Kidney (tissue), 13 donors: ENCODE measurements at regions not wholly inside any gene's neighbourhood (a gene's known extent, or its start where the extent isn't known, plus 50 kb on each side); places are given as distances from the start of the nearest gene placed in this dataset.
"Not testable (repeated sequence)": the region's sequence is repeated elsewhere in the genome, so short reads cannot be mapped to it uniquely, and the experiment has no call there.

Experiments
- DNase-seq, 5 donors: peaks; one replicate each; pipeline ENCODE4 v3.0.0-alpha.2; 2013 to 2020
- FAIRE-seq: peaks from 2 replicates; lab custom pipeline; 2012; peaks lifted over from hg19 to GRCh38; lab: Jason Lieb, UNC
- H3K27ac ChIP-seq, 2 donors: one replicate each; pipeline ENCODE4 v1.7.0; 2013; ENCODE audit warnings: low read depth in 2 of 2, low read length in 2 of 2, inconsistent platforms in 1 of 2
- H3K27me3 ChIP-seq: one replicate; pipeline ENCODE4 v1.7.1; 2013; ENCODE audit warnings: low read length, inconsistent platforms; ENCODE audit not compliant: control insufficient read depth, insufficient read depth
- H3K36me3 ChIP-seq, 3 donors: one replicate each; pipeline versions ENCODE4 v1.7.0 to v1.7.1; 2013; ENCODE audit warnings: low read length in 3 of 3, control low read depth in 1 of 3, inconsistent platforms in 1 of 3; ENCODE audit not compliant: insufficient read depth in 3 of 3, control insufficient read depth in 2 of 3
- H3K4me1 ChIP-seq, 3 donors: one replicate each; pipeline versions ENCODE4 v1.7.0 to v1.7.1; 2013; ENCODE audit warnings: low read length in 3 of 3, inconsistent platforms in 1 of 3, low read depth in 1 of 3; ENCODE audit not compliant: control insufficient read depth in 2 of 3, insufficient read depth in 2 of 3
- H3K4me3 ChIP-seq, 3 donors: one replicate each; pipeline versions ENCODE4 v1.7.0 to v1.8.1; 2013; ENCODE audit warnings: low read length in 3 of 3, control low read depth in 1 of 3, inconsistent platforms in 1 of 3
- H3K9ac ChIP-seq, 3 donors: one replicate each; pipeline versions ENCODE4 v1.7.0 to v1.7.1; 2013; ENCODE audit warnings: low read length in 3 of 3, control low read depth in 1 of 3, inconsistent platforms in 1 of 3
- H3K9me3 ChIP-seq, 3 donors: one replicate each; pipeline versions ENCODE4 v1.7.0 to v1.7.1; 2013; ENCODE audit warnings: low read length in 3 of 3, control low read depth in 1 of 3, inconsistent platforms in 1 of 3; ENCODE audit not compliant: control insufficient read depth in 2 of 3, insufficient read depth in 1 of 3
- CTCF ChIP-seq: IDR thresholded peaks from 3 replicates; pipeline ENCODE4 v1.5.1; 2012; ENCODE audit warnings: mild to moderate bottlenecking, moderate library complexity, borderline replicate concordance; ENCODE audit not compliant: insufficient read depth; ENCODE audit errors: extremely low read depth
- intact Hi-C: fragments of 100-400 bp; cut with DNase I; formaldehyde crosslinking; loops from one replicate; pipeline ENCODE4 v1.11.1; 2022
- donor health status: control.
- donor health status: control.
- donor health status: control.
- donor health status: control.
- donor health status: control.
- donor health status: DM: yes; HTN: yes; CAD: no.
- donor health status: Normal renal cell carcinoma (clear cell type).

DNA sequence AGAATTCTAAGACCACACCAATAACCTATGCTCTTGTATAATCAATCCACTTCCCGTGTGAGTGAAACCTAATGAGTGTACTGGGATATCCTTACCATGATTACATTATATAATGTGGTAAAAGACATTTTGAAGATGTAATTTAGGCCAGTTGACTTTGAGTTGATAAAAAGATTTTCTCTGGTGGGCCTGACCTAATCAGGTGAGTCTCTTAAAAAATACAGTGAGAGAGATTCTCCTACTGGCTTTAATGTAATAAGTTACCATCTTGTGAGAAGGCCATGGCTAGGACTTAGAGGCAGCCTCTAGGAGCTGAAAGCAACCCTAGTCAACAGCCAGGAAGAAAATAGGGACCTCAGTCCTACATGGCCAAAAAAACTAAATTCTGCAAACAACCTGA is 847.7 kb upstream of the HS3ST5 start:
- TF ChIP-seq CTCF: no peak

DNA sequence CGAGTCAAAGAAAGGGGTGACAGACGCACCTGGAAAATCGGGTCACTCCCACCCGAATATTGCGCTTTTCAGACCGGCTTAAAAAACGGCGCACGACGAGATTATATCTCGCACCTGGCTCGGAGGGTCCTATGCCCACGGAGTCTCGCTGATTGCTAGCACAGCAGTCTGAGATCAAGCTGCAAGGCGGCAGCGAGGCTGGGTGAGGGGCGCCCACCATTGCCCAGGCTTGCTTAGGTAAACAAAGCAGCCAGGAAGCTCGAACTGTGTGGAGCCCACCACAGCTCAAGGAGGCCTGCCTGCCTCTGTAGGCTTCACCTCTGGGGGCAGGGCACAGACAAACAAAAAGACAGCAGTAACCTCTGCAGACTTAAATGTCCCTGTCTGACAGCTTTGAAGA is 832.6 kb upstream of the HS3ST5 start:
- H3K4me1 ChIP-seq, H3K36me3 ChIP-seq, H3K9ac ChIP-seq, H3K9me3 ChIP-seq, H3K27ac ChIP-seq, H3K27me3 ChIP-seq, H3K4me3 ChIP-seq, DNase-seq, FAIRE-seq, intact Hi-C loops: not testable (repeated sequence)

More for the DNA sequence above, 847.7 kb upstream of the HS3ST5 start:
- no peaks in the 10 kb centered on the region for H3K4me1 ChIP-seq
- DNase-seq (no peak), FAIRE-seq (no peak)
- no peaks in the 10 kb centered on the region for H3K27me3 ChIP-seq
- no peaks in the 10 kb centered on the region for H3K36me3 ChIP-seq
- no peaks in the 10 kb centered on the region for H3K9me3 ChIP-seq
- intact Hi-C loops: no loop called here
- H3K4me3 ChIP-seq: no peak overlapping the region
- no peak overlapping the region for H3K27ac ChIP-seq
- no peak overlapping the region for H3K9ac ChIP-seq

GRCh38 chr6:115165912-115166311 is 823.1 kb upstream of the HS3ST5 start:
- FAIRE-seq, H3K4me1 ChIP-seq, H3K27ac ChIP-seq, H3K9ac ChIP-seq, H3K36me3 ChIP-seq, H3K9me3 ChIP-seq, H3K4me3 ChIP-seq, intact Hi-C loops, DNase-seq, H3K27me3 ChIP-seq: not testable (repeated sequence)

DNA sequence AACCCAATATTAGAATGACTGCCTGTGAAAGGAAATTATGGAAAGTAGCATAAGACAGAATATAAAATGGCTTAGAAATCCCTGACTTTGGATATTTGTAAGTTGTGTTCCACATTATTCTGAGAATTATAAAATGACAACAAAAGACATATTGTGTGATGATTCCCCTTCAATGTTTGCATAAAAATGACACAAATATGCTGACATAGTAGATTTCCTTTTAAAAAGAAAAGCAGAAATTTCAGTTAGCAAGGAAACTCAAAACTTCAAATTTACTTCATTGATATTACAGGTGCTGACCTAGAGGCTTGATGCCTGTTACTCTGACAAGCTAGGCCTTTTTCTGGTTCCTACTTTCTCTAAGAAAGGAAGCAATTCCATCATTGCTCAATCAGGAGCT is 816.9 kb upstream of the HS3ST5 start:
- Histone ChIP-seq H3K27me3 (no peaks in the 10 kb centered on the region), H3K4me1 (no peaks in the 10 kb centered on the region)
- intact Hi-C loops: no loop called here

More for the DNA sequence above, 816.9 kb upstream of the HS3ST5 start:
- H3K9ac ChIP-seq: no peak overlapping the region
- no peaks in the 10 kb centered on the region for H3K36me3 ChIP-seq
- no peak overlapping the region for H3K4me3 ChIP-seq
- no peak for TF ChIP-seq CTCF
- H3K9me3 ChIP-seq: no peaks in the 10 kb centered on the region
- no peak for FAIRE-seq
- no peak for DNase-seq
- H3K27ac ChIP-seq: no peak overlapping the region
